HG03558 (cell line): ENCODE measurements at regions not wholly inside any gene's neighbourhood (a gene's known extent, or its start where the extent isn't known, plus 50 kb on each side); places are given as distances from the start of the nearest gene placed in this dataset.
"Not testable (repeated sequence)": the region's sequence is repeated elsewhere in the genome, so short reads cannot be mapped to it uniquely, and the experiment has no call there.

Experiments used
- ATAC-seq: cut with Tn5 transposase; IDR thresholded peaks from one replicate; pipeline ENCODE4 v1.9.1; 2021; ENCODE audit warnings: moderate number of reproducible peaks; ENCODE audit not compliant: unreplicated experiment; ENCODE audit errors: extremely low read depth

GRCh38 chr12:34097213-34097612 is 74.9 kb downstream of the ALG10 start:
- ATAC-seq: no peak

DNA sequence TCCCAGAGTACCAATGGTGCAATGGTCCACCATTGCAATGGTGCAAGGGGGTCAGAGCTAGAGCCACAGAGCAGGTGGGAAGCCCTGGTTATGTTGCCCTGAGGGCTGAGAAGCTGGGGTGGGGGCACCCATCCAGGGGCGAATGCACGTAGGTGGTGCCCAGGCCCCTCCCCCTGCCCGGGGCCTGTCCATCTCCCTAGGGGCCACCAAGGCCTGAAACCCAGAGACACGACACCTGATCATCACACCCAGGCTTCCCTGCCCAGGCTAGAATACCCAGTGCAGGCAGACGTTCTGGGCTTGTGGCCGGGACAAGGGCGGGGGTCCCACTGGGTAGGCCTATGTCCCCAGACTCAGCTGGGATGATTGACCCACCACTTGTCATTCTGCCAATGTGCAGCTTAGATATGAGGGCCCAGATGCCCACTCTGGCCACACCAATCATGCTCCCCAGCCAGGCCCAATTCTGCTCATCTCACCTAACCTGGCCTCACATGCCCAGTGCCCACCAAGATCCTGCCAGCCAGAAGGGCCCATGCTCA is 83.2 kb downstream of the ALG10 start:
- no peak for ATAC-seq

DNA sequence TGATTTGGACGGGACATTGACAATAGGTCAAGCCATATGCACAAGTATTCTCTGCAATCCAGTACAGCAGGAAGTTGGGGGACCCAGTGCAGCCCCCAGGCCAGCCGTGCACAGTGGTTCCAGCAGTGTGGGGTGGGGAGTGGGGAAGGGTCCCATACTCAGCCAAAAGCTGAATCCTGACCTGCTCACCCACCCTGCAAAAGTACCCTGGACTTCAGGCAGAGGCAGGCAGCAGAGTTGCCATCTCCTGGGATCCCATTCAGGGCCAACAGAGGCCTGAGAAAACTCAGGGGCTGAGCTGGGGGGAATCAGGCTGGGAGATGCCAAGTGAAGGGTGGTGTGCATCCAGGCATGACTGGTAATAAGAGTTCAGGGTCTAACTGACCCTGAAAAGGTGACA is 83.9 kb downstream of the ALG10 start:
- ATAC-seq: no peak

GRCh38 chr12:34107016-34107415 is 84.7 kb downstream of the ALG10 start:
- ATAC-seq: no peak

DNA sequence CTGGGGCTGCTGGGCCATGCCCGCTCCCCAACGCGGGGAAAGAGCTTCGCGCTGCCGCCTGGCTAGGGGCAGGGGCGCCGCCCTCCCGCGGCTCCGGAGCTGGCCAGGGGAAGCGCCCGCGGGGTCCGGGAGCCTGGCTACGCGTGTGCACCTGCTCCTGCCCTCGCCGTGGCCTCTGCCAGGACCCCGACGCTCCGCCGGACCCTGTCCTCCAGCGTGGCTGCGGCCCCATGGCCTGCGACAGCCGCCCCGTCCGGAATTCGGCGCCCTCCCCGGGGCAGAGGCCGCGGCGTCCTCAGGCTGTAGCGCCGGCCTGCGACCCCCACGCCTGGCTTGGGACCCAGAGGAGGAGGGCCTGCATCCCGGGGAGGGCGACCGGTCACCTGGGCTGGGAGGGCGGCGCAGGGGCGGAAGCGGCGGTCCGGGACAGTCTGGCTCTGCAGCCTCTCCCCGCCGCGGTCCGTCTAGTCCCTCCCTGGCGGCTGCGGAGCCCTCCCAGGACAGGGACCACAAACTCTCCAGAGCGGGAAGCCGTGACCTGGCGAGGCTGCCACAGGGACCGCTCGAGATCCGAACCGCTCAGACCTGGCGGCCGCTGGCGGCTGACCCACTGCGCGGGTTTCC is 85.6 kb downstream of the ALG10 start:
- ATAC-seq: no peak

- ATAC-seq: no peak
Measured at GRCh38 chr12:34108405-34108803, 86.1 kb downstream of the ALG10 start.

- ATAC-seq: no peak
Measured at GRCh38 chr12:34108967-34109366, 86.7 kb downstream of the ALG10 start.

GRCh38 chr12:34109390-34109789 is 87.1 kb downstream of the ALG10 start:
- no peak for ATAC-seq

DNA sequence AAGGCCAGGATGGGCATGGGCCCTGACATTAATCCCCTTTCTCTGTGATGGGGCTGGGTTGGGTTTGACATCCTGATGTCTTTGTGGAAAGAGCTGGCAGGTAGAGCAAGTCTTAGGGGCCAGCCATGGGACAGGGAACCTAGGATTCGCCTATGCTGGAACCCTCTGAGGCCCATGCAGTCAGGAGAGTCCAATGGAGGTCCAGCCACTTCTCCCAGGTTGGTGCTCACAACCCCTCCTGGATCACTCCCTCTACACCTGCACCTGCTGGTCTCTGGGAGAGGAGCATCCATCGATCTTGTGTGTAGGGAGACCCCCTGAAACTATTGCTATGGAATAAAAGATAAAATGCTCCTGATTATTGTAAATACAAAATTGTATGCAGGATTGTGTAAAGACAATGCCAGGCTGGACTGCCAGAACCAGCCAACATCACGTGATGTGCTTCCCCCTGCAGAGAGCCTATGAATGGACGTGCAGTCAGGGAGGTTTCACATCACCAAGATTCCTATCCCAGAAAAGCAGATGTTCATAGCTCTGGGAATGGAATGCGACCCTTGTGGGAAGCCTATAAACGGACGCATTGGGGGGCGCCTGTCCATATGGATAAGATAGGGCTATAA is 87.7 kb downstream of the ALG10 start:
- not testable (repeated sequence) for ATAC-seq

- ATAC-seq: no peak
Measured at GRCh38 chr12:34119366-34119765, 97.1 kb downstream of the ALG10 start.

DNA sequence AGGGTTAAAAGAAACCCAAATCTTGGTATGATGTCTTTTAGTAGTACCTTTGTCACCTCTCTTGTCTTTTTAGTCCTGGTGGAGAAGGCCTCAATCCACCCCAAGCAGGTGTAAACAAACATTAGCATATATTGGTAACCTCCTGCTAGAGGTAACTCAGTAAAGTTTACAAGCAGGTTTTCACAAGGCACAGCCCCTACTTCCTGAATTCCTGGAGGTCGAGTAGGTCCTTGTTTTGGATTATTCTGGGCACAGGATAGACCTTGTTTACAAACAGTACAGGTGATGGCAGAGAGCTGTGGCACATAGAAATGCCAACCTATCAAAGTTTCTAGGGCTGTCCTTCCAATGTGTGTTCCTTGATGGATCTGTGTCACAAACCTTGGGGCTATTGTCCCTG is 99.1 kb downstream of the ALG10 start:
- no peak for ATAC-seq

- not testable (repeated sequence) for ATAC-seq
Measured at GRCh38 chr12:34123092-34123491, 100.8 kb downstream of the ALG10 start.

DNA sequence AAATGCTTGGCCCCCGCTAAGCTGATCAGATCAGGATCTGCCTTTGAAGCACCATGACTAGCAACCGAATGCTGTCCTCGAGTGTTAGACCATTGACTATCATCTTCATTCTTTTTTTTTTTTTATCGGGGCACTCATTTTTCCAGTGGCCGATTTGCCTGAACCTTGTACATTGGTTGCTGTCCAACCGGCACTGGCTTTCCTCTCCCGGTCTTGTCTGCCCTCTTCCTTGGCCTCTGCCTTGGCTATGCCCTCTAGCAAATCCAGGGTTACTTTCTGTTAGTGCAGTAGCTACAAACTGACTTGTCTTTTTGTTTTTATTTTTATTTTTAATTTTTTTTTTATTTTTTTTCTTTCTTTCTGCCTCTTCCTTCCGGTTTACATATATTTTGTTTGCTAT is 102.3 kb downstream of the ALG10 start:
- ATAC-seq: no peak

DNA sequence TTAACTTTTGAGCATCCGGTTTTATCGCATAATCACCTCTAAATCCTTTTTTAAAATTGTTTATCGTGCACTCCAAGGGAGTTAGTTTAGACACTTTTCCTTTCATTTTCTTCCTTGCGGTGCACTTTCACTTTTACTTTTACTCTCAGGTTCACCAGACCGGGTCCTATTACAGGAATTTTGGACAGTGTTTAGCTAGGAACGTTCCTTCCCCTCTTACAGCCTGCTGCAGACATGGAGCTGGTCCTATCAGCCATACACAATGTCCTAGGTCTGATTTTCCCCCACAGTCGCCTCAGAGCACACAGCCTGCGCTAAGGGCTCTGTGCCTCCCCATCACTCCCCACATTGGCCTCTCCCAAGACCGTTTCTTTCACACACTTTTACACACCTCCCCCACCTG is 103.9 kb downstream of the ALG10 start:
- no peak for ATAC-seq

GRCh38 chr12:34126805-34127204 is 104.5 kb downstream of the ALG10 start:
- no peak for ATAC-seq

GRCh38 chr12:34127379-34127778 is 105.1 kb downstream of the ALG10 start:
- ATAC-seq: not testable (repeated sequence)

DNA sequence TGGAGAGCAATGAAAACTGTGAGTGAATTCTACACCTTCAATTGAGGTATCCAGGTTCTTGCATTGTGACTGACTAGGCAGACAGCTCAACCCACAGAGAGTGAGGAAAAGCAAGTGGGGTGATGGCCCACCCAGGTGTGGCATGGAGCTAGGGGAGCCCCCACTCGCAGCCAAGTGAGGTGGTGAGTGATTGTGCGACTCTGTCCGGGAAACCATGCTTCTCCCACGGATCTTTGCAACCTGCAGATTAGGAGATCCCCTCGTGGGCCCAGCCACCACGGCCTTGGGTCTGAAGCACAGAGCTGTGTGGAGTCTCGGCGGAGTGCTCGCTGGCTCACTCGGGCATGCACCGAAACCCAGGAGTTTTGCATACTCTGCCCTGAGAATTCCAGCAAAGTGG is 120.1 kb downstream of the ALG10 start:
- ATAC-seq: no peak

DNA sequence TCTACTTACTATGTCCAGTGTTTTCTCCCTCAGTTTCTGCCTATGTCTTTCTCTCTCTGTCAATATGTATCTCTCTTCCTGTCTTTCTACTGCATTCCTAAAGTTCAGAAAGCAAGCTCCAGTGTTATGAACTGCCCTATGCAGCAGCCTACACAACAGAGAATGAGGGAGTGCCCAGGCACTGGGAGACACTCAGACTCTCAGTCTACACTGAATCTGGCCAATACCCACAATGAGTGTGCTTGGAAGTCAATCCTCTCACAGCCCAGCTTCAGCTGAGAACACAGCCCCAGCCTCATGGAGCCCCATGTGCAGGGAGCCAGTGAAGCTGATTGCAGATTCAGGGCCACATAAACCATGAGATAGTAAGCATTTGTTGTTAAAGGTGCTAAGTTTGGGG is 128.7 kb downstream of the ALG10 start:
- no peak for ATAC-seq

DNA sequence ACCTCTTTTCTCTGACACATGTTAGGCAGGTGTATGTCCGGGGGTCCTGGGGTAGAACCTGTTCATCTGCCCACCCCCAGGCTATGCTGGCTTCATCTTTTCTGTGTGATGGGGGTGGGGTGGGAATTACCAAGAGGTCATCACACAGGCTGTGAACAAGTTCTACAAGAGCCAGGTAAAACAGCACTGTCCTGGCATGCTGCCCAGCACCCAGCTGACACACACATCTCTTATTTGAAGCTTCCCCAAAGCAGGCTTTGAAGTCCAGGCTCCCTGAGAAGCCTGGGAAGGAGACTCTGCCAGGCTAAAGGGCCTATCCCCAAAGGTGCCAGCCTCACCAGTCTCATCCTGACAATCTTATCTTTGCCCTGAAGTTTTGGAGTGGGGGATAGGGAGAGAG is 141.1 kb downstream of the ALG10 start:
- no peak for ATAC-seq

- no peak for ATAC-seq
Measured at GRCh38 chr12:34166427-34167060, 144.2 kb downstream of the ALG10 start.

GRCh38 chr12:34168507-34168906 is 146.2 kb downstream of the ALG10 start:
- not testable (repeated sequence) for ATAC-seq

DNA sequence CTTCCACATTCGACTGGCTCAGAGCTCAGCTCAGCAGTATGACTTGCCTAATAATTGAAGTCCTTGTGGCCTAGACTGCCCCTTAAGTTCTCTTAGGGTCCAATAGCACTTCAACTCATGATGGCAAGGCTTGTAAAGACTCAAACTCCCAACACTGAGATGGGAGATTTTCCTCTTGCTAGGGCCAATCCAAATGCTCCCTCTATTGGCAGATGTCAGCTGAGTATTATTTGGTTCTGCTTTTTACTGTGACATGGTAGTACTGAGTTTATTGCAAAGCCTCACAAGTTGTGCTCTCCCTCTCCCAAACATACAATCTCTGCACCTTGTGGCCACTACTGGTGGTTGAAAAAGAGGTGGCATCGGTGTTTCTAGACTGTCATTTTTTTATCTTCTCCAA is 164.2 kb downstream of the ALG10 start:
- no peak for ATAC-seq
